ENCODE measurements at regions not wholly inside any gene's neighbourhood (a gene's known extent, or its start where the extent isn't known, plus 50 kb on each side); places are given as distances from the start of the nearest gene placed in this dataset.

GRCh38 chr3:174376346-174376745 lies 482.8 kb upstream of the NAALADL2 start:
- TF ChIP-seq KDM1A (IDR thresholded peaks at IDR 0.05; ENCODE audit: borderline replicate concordance) (no peak), CREB1 (IDR thresholded peaks at IDR 0.05; ENCODE audit: low read depth) (no peak), CTCF (IDR thresholded peaks at IDR 0.05 in 2 of 3, conservative IDR thresholded peaks at IDR 0.05 in 1 of 3; ENCODE audit: control insufficient read depth in 2 of 3, extremely low read depth in 1 of 3, insufficient read depth in 1 of 3, low read depth in 3 of 3, low read length in 3 of 3) (no peak), BCL3 (IDR thresholded peaks at IDR 0.05; ENCODE audit: borderline replicate concordance, insufficient read depth, low read depth, low read length, poor library complexity, severe bottlenecking) (no peak)
